NCI-H1436 (cell line): ENCODE measurements at regions not wholly inside any gene's neighbourhood (a gene's known extent, or its start where the extent isn't known, plus 50 kb on each side); places are given as distances from the start of the nearest gene placed in this dataset.

ENCODE experiments used
- DNase-seq: peaks from one replicate; lab custom pipeline; 2025; lab: John Stamatoyannopoulos, UW

- peak; percentile 64 for DNase-seq
These were observed 191.6 kb upstream of the CADM1 start for GRCh38 chr11:115695677-115696364.

DNA sequence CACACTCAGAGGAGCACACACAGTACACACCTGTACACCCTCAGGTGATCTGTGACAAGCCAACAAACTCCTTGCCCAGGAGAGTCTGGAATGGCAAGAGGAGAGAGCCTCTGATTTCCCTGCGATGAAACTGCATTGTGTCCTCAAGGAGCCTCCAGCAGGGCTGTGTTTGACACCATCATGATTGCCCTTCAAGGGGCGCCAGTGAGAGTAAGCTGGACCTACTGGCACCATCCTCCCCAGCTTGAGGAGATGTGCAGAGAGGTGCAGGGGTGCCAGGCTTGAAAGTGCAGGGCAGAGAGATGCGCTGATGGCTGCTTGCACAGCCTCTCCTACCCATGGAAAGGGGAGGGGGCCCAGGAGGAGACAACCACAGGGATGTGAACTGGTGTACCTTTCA, 188.8 kb upstream of the CADM1 start:
- DNase-seq, result no peak

DNA sequence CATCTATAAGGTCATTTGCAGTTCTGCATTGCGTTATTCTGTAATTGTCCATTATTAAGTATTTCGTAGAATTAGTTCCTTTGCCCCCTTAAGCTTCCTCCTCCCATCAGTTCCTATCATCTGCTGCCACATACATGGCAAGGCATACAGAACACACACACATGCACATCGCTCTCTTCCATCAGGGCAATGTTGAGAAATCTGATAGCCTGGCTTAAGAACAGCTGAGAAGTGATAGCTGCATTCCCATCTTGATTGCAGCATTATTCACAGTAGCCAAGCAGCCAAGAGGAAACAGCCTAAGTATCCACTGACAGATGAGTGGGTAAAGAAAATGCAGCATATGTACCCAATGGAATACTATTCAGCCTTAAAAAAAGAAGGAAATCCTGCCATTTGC, 186.8 kb upstream of the CADM1 start:
- DNase-seq, result no peak

DNA sequence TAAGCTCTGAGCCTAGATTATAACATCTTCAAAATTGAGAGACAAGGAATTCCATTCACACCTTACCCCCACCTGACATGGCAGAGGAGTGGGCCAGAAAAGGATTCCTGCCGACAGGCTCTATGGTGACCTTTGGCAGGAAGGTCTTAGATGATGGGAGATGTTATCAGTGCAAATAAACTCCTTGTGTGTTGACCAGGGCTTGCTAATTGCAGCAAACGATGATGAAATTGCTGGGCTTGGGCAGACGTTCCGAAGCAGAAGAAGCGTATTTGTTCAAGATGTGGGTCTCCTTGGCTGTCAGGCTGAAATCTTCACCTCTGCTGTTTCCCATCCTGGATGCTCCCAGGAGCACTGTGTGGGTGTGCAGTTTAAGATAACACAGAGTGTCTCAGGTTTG, 183.7 kb upstream of the CADM1 start:
- no peak for DNase-seq

GRCh38 chr11:115684699-115685098, 180.5 kb upstream of the CADM1 start:
- DNase-seq, result no peak

- DNase-seq, result no peak
These were observed 179.9 kb upstream of the CADM1 start for GRCh38 chr11:115684135-115684534.

- DNase-seq, result no peak
These were observed 178.7 kb upstream of the CADM1 start for GRCh38 chr11:115682888-115683287.

DNA sequence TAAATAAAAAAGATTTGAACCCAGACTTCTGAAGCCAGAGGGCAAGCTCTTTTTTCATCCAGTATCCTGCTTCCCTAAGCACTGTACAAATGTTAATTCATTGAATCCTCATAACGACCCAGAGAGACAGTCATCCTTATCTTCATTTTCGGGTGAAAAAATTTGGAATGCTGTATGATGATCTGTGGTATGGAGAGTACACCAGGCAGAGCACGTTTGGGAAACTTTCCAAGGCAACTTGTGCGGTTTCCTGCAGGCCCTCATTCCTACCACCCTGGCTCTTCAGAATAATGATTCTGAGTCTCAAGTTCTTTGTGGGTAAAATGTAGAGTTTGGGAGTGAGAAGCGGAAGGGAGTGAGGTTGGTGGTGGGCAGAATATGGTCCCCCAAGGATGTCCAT, 177.9 kb upstream of the CADM1 start:
- DNase-seq, result no peak

DNA sequence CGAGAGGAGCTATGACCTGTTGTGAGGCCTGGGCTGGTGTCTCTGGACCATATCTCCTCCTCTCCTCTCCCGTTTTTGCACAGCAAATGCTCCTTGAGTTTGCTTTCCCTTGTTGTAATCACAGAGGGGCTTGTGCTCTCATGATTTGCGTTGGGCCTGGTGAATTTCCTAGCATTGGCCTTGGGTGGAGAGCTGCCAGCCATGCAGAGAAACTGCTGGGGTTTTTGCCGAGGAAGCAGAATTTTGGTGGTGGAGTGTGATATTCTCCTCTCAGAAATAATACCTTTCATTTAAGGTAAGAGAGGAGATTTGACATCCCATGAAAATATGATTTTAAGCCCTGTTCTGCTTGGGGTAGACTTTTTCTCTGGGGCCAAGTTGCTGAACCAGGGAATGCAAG, 175.7 kb upstream of the CADM1 start:
- no peak for DNase-seq

DNA sequence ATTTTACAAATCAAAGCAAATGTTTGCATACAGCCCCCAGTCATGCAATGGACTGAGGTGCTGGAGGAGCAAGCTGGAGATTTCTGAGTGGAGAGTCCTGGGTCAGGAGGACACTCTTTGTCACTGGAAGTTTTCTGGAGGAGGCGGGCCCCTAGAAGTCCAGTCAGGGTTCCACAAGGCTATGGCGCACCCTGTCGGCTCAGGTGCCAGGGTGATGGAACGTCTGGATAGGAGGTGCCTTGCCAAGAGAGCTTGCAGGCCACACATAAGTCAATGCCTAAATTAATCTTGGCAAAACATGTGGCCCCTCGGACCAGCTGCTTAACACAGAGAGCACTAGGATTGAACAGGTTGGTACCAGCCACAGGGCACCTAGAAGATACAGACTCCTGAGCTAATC, 174.7 kb upstream of the CADM1 start:
- no peak for DNase-seq

GRCh38 chr11:115677190-115677589, 173.0 kb upstream of the CADM1 start:
- no peak for DNase-seq

- no peak for DNase-seq
These were observed 172.6 kb upstream of the CADM1 start for GRCh38 chr11:115676768-115677167.

- DNase-seq, result peak; percentile 58
These were observed 172.0 kb upstream of the CADM1 start for GRCh38 chr11:115676206-115676605.

- DNase-seq, result no peak
These were observed 170.8 kb upstream of the CADM1 start for GRCh38 chr11:115674937-115675544.

DNA sequence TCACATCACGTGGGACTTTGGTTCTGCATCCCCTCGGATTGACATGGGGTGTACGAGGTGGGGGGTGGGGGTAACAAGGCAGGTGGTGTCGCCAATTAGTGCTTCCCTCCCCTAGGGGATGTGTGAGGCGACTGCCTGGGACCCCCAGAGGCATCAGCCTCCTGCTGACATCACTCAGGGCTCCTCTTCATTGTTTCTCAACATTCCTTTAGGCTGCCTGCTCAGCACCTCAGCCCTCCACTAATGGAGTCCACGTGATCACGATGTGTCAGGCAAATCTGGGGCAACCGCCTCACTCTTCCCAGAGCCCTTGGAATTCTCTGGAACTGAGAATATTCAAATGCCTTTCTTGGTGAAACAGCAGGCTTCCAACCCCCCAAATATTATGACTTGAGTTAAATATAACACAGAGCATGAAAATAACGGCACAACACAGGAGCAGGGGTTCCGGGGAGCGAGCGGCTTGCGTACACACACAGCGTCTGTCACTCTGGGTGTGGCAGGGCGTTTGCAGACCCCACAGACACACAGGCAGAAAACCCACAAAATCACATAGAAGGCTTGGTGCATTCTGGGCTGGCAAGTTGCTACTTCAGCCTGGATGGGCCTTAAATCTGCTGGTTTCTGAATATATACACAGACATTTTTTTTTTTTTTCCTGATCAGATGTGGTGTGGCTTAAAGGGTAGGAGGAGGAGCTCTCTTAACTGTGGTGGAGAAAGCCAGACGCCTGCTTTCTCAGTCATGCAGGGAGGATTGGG, 170.1 kb upstream of the CADM1 start:
- DNase-seq, result no peak

- no peak for DNase-seq
These were observed 169.5 kb upstream of the CADM1 start for GRCh38 chr11:115673720-115674119.

DNA sequence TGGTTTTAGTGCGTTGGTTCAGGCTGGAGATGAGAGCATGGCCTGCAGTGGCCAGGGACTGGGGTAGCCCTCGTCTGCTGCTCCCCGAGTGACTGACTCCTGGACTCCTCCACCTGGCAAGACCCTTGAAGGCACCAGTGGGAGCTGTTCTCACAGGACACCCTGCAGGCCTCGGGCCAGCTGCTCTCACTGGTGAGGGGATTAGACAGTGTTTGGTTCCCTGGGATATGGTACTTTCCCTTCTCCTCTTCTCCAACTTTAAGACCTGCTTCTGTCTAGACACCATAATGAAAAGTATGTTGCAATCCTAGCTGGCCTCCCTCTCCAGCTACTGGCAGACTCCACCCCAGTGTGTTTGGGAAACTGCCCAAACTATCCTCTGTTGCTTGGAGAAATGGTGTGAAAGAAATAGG, 168.8 kb upstream of the CADM1 start:
- no peak for DNase-seq

DNA sequence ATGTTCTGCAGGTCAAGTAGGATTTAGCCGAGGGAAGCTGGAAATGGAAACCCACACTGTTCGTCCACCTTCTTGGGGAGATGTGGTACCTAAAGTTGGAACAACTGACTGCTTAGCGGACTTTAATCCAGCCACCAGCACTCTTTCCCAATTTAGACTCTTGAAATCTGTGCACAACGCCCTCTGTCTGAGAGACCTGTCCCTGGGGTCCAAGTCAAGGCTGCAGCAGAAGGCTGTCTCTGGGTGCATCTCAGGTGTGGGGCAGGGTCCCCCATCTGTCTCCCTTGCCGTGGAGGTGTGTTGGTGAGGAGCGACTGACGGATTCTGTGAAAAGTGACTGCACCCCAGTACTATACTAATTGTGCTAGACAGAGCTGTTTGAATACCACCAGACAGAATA, 168.2 kb upstream of the CADM1 start:
- no peak for DNase-seq

DNA sequence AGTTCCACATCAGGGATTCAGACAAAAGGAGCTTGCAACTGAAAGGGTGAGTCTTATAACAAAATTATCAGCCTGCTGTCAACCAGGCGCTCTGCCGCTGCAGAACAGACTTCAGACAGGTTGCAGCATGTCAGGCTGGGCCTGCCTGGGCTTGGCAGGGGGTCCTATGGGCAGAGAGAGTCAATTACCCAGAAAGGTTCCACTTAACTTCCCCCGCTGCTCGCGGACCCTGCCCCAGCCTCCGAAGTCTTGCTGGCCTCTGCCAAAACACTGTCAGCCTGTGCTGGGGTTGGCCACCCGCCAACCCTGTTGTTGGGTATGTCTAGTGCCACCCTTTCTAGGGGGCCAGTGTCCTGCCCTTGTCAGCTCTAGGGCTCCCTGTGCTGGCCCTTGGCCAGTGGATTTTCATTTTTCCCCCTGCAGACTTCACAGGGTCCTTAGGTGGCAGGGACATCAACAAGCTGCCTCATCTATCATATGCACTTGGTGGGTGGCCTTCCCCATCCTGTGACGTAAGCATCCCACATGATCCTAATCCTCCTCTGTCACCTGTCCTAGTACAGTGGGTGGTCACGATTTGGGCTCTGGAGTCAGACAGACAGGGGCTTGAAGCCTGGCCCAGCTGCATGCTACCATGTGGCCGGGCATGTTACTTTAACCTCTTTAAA, 166.5 kb upstream of the CADM1 start:
- peak; percentile 54 for DNase-seq

GRCh38 chr11:115665958-115666357, 161.7 kb upstream of the CADM1 start:
- DNase-seq, result no peak

DNA sequence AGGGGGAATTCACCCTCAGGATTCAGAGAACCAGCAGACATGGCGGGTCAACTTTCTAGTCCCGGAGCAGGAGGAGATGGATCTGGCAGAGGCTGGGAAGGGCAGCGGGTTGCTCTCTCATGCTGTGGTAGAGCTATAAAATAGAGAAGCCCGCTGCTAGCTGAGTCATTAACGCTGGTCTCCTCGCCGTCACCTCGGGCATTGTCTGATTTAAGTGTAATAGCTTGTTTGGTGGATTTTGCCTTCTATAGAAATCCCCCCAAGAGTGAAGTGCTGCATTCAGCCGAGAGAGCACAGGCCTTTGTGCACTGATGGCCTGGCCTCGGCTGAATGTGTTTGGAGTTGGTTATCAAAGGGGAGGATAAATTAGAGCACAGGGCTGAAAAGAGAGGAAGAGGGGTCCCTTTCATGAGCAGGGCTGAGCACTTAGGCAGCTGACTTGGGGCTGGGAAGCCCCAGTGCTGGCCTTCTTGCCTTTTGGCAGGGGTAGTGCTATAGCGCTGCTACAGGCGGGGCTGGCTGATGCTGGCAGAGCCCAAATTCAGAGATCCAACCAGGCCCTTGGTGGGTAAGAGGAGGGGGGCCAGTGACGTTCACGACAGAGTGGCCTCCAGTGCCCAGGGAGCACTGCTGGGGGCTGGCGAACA, 161.1 kb upstream of the CADM1 start:
- peak; percentile 49 for DNase-seq

- DNase-seq, result no peak
These were observed 160.1 kb upstream of the CADM1 start for GRCh38 chr11:115664313-115664712.
